ENCODE measurements at regions not wholly inside any gene's neighbourhood (a gene's known extent, or its start where the extent isn't known, plus 50 kb on each side); places are given as distances from the start of the nearest gene placed in this dataset.

DNA sequence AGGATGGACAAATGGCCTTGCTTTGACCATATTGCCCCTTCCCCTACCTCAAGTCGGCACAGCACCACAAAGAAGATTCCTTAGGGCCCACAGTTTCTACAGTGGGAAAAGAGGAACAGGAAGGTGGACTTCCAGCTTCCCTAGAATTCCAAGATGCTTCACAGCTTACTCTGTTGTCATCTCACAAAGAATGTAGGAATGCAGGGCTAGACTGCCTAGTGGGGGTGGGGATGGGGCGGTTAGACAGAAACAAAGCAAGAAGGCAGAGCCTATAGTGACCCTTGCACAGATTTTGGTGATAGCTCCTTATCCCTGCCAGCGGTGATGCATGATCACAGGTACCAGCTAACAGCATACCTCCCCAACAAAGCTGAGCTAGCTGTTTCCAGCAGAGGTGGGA, 607.6 kb upstream of the MAN1A1 start:
- Mint-ChIP-seq H3K36me3 (ENCODE audit: low read depth) (no peaks in the 10 kb centered on the region), H3K4me3 (no peak overlapping the region), H3K9me3 (peaks cover 2% of the 10 kb centered on the region), H3K27me3 (ENCODE audit: insufficient read depth) (no peaks in the 10 kb centered on the region), H3K27ac (peak overlapping the region; percentile 80), H3K4me1 (peaks cover 7% of the 10 kb centered on the region)
- Histone ChIP-seq H3K4me1 (ENCODE audit: control insufficient read depth, insufficient read depth, low read length) (peaks cover 7% of the 10 kb centered on the region), H3K27me3 (ENCODE audit: control insufficient read depth, insufficient read depth, low read length, poor library complexity, severe bottlenecking) (no peaks in the 10 kb centered on the region), H3K36me3 (ENCODE audit: control insufficient read depth, insufficient read depth, low read length) (no peaks in the 10 kb centered on the region), H3K9ac (ENCODE audit: extremely low read depth, low read length, poor library complexity, severe bottlenecking) (no peak overlapping the region), H3K27ac (ENCODE audit: low read depth, low read length) (no peak overlapping the region), H3K4me3 (ENCODE audit: low read length) (no peak overlapping the region), H3K9me3 (ENCODE audit: control insufficient read depth, low read length) (no peaks in the 10 kb centered on the region)
- DNase-seq, result peak; percentile 79
- TF ChIP-seq, protein P1, sequence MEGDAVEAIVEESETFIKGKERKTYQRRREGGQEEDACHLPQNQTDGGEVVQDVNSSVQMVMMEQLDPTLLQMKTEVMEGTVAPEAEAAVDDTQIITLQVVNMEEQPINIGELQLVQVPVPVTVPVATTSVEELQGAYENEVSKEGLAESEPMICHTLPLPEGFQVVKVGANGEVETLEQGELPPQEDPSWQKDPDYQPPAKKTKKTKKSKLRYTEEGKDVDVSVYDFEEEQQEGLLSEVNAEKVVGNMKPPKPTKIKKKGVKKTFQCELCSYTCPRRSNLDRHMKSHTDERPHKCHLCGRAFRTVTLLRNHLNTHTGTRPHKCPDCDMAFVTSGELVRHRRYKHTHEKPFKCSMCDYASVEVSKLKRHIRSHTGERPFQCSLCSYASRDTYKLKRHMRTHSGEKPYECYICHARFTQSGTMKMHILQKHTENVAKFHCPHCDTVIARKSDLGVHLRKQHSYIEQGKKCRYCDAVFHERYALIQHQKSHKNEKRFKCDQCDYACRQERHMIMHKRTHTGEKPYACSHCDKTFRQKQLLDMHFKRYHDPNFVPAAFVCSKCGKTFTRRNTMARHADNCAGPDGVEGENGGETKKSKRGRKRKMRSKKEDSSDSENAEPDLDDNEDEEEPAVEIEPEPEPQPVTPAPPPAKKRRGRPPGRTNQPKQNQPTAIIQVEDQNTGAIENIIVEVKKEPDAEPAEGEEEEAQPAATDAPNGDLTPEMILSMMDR (conservative IDR thresholded peaks at IDR 0.05), result no peak
- 81% methylated on average over 3 of the region's 3 CpGs; no CpG with 5 or more reads in 1 of the 2 experiments for WGBS, 2 experiments (ENCODE audit: insufficient coverage in 1 of 2, insufficient read length in 1 of 2)

DNA sequence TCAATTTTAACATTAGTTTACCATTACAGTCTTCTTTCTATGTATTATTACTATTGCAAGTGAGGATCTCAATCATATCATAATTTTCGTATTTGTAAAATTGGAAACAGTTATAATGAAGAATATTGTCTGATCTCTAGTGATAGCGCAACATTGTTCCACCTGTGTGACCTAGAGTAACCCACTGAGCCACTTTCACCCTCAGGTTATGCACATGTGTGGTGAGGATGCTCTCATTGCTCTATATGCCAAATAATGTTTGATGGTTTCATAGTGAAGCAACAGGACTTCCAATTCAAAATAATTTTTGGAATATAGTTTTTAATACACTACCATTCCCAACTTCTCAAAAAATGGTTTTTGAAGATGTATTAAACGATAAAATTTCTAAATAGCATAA, 603.1 kb upstream of the MAN1A1 start:
- Histone ChIP-seq H3K36me3 (ENCODE audit: control insufficient read depth, insufficient read depth, low read length) (no peaks in the 10 kb centered on the region), H3K27ac (ENCODE audit: low read depth, low read length) (no peak overlapping the region), H3K4me3 (ENCODE audit: low read length) (no peak overlapping the region), H3K27me3 (ENCODE audit: control insufficient read depth, insufficient read depth, low read length, poor library complexity, severe bottlenecking) (no peaks in the 10 kb centered on the region), H3K4me1 (ENCODE audit: control insufficient read depth, insufficient read depth, low read length) (peaks cover 7% of the 10 kb centered on the region), H3K9ac (ENCODE audit: extremely low read depth, low read length, poor library complexity, severe bottlenecking) (no peak overlapping the region), H3K9me3 (ENCODE audit: control insufficient read depth, low read length) (peaks cover 9% of the 10 kb centered on the region)
- Mint-ChIP-seq H3K9me3 (peaks cover 2% of the 10 kb centered on the region), H3K27me3 (ENCODE audit: insufficient read depth) (no peaks in the 10 kb centered on the region), H3K36me3 (ENCODE audit: low read depth) (no peaks in the 10 kb centered on the region), H3K27ac (no peak overlapping the region), H3K4me1 (peaks cover 7% of the 10 kb centered on the region), H3K4me3 (no peak overlapping the region)
- 90 to 100% methylated on average over 1 to 2 of the region's 3 CpGs for WGBS, 2 experiments (ENCODE audit: insufficient coverage in 1 of 2, insufficient read length in 1 of 2)
- no peak for DNase-seq
- TF ChIP-seq, protein P1 (conservative IDR thresholded peaks at IDR 0.05), result no peak

DNA sequence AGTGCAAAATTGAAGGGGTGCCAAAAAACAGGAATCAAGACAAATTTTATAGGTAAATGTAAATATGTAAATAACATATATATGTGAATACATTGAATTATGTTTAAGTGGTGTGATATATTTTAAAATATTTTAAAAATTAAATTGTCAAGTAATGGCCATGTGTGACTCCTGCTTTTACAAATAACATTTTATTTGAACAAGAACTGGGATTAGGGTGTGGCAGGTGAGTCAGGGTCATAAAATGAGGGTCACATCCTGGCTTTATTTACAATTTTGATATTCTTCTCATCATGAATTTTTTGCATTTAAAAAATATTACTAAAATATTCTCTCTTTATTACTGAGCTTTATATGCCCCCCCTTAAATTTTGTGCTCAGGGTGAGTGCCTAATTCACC, 601.1 kb upstream of the MAN1A1 start:
- Mint-ChIP-seq H3K4me3 (no peak overlapping the region), H3K27ac (no peak overlapping the region), H3K36me3 (ENCODE audit: low read depth) (no peaks in the 10 kb centered on the region), H3K4me1 (no peaks in the 10 kb centered on the region), H3K27me3 (ENCODE audit: insufficient read depth) (no peaks in the 10 kb centered on the region), H3K9me3 (peaks cover 2% of the 10 kb centered on the region)
- Histone ChIP-seq H3K9ac (ENCODE audit: extremely low read depth, low read length, poor library complexity, severe bottlenecking) (no peak overlapping the region), H3K27me3 (ENCODE audit: control insufficient read depth, insufficient read depth, low read length, poor library complexity, severe bottlenecking) (no peaks in the 10 kb centered on the region), H3K4me1 (ENCODE audit: control insufficient read depth, insufficient read depth, low read length) (no peaks in the 10 kb centered on the region), H3K27ac (ENCODE audit: low read depth, low read length) (no peak overlapping the region), H3K36me3 (ENCODE audit: control insufficient read depth, insufficient read depth, low read length) (no peaks in the 10 kb centered on the region), H3K9me3 (ENCODE audit: control insufficient read depth, low read length) (peaks cover 9% of the 10 kb centered on the region), H3K4me3 (ENCODE audit: low read length) (no peak overlapping the region)
- TF ChIP-seq, protein P1 (conservative IDR thresholded peaks at IDR 0.05), result no peak
- DNase-seq, result no peak
